NCI-H1694 (cell line): ENCODE measurements at regions not wholly inside any gene's neighbourhood (a gene's known extent, or its start where the extent isn't known, plus 50 kb on each side); places are given as distances from the start of the nearest gene placed in this dataset.

Experiments used
- DNase-seq: peaks from one replicate; lab custom pipeline; 2025; lab: John Stamatoyannopoulos, UW

- DNase-seq = no peak
Observed at GRCh38 chr20:50242548-50242862, 51.9 kb downstream of the CEBPB start.

DNA sequence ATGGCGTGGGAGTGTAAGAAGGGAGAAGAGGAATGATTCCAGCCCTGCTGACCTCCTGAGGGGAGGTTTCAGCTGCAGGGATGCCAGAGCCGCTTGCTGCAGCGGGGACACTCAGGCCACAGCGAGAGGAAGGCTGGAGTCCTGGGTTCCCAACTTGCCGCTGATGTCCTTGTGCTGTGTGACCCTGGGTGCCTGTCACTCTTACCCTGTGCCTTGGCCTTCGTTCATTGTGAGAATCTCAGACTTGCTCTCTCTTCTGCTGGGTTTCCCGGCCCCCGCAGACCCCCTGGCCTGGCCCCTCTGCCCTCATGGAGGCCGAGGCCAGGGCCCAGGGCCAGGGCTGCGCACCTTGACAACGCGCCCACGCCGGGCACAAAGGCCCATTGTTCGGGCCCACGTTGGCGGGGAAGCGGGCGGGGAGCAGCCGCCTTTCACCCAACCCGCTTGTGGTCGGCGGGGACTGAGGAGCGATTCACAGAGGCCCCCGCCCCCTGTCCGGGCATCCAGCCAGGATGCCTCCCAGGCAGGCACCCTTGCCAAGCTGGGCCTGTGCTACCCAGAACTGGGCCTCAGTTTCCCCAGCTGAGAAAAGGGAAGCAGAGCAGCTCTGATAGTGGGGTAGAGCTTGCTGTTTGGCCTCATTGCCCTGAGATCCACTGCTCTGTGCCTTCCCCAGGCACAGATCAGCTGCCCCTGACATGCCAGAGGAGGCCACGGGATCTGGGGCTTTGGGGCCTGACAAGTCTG is 52.4 kb downstream of the CEBPB start:
- no peak for DNase-seq

DNA sequence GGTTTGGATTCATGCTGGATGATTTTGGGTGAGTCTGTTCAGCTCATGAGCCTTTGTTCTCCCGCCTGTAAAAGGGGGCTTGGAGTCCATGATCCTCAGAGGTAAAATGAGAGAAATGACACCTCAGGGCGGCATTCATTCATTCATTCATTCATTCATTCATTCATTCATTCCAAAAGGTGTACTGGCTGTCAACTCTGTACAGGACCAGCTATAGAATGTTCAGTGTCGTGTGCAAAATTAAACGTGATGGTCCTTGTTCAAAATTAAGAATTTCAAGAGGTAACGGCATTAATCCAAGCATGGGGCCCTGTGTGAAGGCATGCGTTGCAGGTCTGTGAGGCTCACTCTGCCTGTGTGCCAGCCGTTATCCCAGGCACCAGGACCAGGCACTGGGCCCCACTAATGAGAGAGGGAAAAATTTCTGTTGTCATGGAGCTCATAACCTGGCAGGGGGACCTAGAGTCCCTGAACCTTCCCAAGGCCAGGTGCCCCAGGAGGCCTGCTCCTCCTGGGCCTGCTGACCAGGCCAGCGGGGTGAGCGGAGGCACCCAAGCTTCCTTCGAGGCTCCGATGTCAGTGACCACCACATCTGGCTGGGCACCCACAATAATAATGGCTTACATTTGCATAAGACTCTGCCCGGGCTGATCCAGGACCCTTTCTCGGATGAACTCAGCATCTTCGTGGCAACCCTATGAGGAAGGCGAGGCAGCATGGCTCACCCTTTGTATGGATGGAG is 53.2 kb downstream of the CEBPB start:
- DNase-seq = no peak

GRCh38 chr20:50244352-50245149 is 53.9 kb downstream of the CEBPB start:
- DNase-seq = no peak

- DNase-seq = no peak
Observed at GRCh38 chr20:50245498-50246366, 55.1 kb downstream of the CEBPB start.

DNA sequence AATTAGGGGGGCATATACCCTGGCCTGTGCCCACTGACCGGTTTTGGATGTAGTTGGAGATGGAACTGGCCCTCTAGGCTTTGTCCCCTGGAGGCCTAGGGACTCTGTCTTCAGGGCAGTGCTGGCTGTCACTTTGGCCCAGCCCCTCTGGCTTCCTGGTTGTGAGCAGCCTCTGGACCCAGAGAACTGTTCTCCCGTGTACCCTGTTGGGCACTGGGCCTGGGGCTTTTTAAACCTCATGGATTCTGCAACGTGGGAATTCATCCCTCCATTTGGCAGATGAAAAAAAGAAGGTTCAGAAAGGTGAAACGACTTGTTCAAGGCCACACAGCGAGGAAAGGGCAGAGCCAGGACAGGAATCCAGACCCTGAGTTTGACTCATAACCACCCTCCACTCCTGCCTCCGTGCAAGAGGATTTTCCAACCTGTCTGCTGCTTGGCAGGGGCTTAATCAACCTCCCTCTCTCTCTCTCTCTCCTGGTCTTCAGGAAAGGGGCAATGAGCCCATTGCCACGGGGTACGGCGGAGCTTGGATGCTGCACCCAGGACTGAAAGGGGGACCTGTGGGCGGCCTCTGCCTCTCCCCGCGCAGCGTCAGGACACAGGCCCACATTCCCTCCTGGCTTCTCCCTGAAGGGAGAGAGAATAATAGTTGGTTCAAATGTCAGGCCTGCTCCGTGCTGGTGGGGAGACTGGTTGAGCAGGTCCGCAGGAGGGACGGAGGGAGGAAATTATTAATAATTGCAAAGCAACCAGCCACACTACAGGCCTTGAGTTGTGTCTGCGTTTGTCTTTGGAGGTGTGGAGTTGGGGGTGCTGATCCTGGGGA is 56.0 kb downstream of the CEBPB start:
- DNase-seq = no peak

- DNase-seq = no peak
Observed at GRCh38 chr20:50247196-50248094, 56.8 kb downstream of the CEBPB start.

GRCh38 chr20:50248104-50248641 is 57.5 kb downstream of the CEBPB start:
- DNase-seq = no peak

- DNase-seq = no peak
Observed at GRCh38 chr20:50249447-50250388, 59.1 kb downstream of the CEBPB start.

DNA sequence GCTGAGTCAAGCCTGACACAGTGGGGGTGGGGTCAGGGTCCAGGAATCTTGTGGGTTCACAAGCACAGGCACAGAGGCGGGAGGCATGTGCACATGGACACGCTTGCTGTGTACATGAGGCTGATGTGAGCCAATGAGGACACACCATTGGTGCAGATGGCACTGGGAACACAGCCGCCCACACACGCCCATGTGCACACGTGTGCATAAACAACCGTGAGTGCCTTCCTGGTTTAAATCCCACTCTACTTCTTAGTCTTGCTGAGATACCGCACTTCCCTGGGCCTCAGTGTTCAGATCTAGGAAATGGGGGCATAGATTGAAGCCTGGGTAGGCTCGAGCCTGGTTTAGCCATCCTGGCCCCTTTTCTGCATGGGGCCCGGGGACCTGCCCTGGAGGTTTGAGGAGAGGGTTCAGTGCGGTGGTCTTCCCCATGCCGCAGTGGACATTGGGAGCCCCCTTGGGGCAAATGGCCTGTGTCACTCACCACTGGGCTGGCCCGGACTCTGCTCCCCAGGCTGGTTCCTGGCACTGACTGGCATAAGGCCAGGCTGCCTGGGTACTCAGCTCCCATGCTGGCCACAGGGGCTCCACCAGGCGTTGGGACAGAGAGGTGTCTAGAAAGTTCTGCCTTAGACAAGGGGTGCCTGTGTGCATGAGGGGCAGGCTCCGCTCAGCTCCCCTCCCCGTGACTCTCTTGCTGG is 60.2 kb downstream of the CEBPB start:
- DNase-seq = no peak

DNA sequence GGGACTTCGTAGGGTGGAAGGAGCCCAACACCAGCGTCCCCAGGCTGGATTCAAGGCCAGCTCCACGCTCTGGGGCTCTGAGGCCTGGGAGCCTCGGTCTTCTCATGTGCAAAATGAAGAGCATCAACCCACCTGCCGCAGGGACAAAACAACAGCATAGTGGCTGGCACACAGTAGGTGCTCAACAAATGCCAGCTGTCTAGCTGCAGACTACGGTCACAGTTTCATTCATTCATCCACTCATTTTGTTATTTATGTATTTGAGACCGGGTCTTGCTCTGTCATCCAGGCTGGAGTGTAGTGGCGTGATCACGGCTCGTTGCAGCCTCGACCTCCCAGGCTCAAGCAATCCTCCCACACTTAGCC is 60.7 kb downstream of the CEBPB start:
- DNase-seq = no peak

DNA sequence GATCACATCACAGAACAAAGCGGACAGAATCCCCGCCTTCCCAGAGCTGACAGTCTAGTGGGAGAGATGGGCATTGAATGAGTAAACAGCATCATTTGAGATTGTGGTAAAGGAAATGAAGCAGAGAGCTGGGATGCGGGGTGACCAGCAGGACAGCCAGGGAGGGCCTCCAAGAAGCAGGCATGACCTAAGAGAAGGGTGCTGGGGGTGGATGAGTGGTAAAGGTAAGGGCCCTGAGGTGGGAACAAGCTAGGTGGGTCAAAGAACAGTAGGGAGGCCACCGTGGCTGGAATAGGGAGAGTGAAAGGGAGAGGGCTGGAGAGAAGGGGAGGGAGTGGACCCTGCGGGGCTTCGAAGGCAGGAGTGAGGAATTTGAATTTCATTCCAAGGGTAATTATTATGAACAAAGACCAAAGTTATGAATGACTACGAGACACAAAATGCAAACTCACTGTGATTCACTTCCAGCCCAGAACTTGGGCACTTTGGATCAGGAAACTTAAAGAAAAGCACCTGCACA is 61.4 kb downstream of the CEBPB start:
- DNase-seq = no peak

DNA sequence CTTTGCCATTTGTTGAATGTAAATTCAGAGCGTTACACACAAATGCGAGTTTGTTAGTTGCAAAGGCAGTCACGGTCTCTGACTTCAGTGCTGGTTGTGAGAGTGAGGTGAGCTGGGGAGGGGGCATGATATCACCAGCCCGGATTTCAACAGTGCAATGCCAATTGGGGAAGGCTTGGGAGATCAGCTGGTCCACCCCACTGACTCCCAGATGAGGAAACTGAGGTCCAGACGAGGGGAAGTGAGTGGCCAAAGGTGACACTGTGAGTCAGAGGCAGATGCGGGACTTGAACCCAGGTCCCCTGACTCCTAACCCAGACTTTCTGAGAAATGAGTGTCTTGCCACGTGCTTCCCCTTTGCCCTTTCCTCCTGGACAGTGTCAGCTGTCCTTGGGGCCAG is 62.1 kb downstream of the CEBPB start:
- no peak for DNase-seq

- no peak for DNase-seq
Observed at GRCh38 chr20:50253101-50253500, 62.5 kb downstream of the CEBPB start.

GRCh38 chr20:50254466-50255079 is 63.9 kb downstream of the CEBPB start:
- DNase-seq = no peak

DNA sequence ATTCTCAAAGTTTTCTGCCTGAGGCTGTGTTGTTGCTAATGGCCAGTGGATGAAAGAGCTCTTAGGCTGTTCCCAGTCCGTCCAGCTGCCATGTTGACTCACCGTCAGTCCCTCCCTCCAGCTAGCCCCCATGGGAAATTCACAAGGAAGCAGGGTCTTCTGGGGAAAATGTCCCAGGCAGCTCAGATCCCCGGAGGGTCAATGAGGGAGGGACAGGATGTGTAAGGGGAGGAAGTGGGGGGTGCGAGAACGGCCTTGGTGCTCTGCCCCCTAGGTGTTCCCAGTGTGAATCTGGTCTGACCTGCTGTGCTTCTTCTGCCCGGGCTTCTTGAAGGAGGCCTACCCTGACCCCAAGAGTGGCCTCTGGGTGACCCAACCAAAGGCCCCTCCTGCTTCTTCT is 65.9 kb downstream of the CEBPB start:
- no peak for DNase-seq

DNA sequence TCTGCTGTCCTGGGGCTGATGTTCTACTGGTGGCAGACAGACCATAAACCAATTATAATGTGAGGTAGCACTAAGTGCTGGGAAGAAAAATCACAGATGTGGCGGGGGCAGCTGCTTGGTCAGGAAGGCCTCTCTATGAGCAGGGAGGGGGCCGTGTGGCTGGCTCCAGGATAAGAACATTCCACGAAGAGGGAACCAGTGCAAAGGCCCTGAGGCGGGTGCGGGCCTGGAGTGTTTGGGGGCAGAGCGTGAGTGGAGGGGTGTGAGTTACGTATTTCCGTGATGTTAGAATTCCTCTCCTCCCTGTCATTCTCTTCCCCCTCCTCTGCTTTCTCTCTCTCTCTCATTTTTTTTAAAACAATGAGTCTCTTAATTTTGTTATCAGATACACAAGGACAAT is 67.2 kb downstream of the CEBPB start:
- no peak for DNase-seq
